NOMO-1 treated with DMSO at 0.1 percent for 48 hours (cell line): ENCODE measurements at regions not wholly inside any gene's neighbourhood (a gene's known extent, or its start where the extent isn't known, plus 50 kb on each side); places are given as distances from the start of the nearest gene placed in this dataset.
"Not testable (repeated sequence)": the region's sequence is repeated elsewhere in the genome, so short reads cannot be mapped to it uniquely, and the experiment has no call there.

Source experiments
- DNase-seq: peaks from one replicate; lab custom pipeline; 2025; ENCODE audit not compliant: unreplicated experiment; lab: John Stamatoyannopoulos, UW

DNA sequence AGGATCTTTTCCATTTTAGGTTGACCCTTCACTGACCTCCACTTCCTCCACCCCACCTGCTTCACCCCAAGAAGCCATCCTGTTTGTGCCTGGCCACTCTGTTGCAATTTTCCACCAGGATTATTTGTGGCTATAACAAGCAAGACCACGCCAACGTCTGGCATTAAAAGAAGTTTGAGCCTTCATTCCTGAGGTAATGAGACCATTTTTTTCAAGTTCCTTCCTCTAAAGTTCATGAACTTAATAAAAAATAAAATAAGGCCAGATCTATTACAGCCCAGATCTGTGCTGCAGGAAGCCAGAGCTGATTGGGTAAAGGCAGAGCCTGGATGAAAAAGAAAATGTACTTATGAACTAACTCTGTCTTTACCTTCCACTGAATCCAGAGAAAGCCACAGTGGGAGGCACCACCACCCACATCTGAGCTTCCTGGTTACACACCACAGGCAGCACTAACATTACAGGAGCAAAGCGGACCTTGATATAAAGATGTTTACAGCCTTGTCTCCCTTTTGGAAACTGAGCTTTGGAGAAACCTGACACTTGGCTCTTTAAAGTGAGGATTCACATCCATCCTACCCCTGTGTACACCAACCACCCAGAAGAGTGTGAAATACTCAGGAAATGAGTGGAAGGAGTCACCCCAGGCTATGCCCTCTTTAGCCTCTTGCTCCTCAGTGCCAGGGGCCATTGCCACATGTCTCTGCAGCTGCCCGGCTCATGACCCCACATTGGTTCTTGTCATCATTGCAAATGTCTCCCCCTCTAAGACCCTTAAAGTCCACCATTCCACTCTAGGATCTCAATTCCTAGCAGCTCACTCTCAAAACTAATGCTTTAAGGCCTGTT is 293.6 kb downstream of the PLPP3 start:
- no peak for DNase-seq

DNA sequence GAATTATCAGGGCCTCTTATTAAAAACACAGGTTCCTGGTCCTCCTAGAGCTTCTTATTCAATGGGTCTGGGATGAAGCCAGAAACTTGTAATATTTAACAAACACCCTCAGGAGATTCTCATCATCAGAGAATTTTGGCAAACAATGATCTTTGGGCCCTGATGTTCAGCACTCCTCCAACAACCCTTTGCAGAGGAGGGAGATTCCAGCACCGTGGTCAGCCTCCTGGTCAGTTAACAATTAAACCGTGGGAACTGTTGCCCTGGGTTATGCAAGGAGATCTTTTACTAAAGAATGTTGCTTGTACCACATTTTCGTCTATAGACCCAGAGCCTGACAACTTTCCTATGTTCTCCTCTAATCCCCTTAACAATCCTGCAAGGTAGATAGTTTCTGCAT is 294.4 kb downstream of the PLPP3 start:
- no peak for DNase-seq

DNA sequence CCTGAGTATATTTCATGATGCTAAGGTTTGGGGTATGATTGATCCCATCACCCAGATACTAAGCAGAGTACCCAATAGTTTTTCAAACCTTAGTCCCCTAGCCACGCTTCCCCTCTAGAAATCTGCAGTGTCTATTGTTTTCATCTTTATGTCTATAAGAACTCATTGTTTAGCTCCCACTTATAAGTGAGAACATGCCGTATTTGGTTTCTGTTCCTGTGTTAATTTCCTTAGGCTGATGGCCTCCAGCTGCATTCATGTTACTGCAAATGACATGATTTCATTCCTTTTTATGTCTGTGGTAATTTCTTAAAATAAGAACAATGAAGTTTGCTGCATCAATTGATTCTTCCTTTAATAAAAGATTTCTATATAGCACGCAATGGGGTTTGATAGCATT is 301.3 kb downstream of the PLPP3 start:
- no peak for DNase-seq

DNA sequence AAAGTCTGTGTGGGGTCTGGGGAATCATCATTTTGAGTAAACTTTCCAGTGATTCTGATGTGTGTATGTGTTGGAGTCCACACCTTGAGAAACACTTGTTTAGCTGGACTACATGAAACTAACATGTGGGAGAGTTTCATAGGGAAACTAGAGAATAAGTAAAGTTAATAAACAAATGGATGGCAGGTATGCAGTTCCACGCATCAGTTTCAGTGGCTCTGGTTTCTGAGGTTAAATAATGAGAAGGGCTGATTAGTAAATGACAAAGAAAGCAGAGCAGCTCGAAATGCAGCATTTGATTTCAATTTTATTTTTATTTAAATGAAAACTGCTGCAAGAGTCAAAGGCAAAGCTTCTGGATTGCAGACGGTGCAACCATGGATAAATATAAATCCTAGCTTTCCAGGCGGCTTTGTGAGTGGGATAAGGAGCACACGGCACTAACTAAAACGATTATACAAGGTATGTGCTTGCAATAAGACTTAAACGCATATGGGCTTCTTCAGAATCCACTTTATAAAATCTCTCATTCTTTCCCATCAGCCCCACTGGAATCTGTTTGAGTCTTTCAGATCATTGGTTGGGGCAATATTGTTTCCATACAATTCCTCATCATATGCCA is 310.7 kb downstream of the PLPP3 start:
- DNase-seq = no peak

DNA sequence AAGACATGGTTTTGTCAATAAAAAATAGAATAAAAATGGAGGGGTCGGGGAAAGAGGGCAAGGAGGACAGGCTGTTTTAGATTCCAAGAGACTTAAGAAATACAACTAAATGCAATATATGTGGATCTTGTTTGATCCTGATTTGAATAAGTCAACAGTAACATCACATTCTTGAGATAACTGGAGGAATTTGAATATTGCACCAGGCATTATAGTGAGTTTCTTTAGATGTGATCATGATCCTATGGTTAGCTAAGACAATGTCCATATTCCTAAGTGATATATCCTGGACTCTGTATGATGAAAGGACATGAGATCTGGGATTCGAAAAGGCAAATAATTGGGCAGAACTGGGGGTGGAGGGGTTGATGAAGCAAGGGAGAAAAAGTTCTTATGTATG is 311.8 kb downstream of the PLPP3 start:
- no peak for DNase-seq

DNA sequence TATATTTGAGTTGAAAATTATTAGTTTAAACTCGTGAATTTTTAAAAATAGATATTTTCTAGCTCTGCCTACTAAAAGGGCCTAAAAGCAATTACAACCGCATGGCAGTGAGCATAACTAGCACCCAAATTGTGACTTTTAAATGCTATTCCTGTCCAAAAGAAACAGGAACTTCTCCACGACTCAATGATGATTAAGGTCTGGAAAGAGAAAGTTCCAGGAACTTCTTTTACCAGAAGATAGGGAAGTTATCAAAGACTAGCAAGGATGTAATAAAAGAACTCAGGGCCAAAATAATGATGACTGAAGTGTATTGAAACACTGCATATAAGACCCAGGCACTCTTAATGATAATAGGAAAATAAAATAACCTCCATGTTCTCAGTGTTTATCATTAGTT is 313.0 kb downstream of the PLPP3 start:
- no peak for DNase-seq

DNA sequence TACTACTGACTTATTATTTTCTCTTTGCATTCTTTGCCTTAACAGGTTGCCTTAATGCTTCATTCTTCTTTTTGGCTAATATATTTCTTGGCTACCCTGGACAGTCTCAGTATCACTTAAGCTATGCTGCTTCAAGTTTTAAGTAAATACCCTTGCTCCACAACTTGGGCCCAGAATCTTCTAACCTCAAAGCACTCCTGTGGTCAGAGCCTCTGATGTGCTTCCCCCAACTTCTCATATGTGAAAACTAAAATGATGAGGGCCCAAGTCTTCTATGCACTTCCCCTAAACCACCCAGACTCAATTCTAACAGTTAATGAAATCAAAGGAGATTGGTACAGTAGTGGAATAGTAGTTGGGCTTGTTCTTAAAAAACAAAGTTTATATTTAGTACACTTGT is 314.1 kb downstream of the PLPP3 start:
- DNase-seq = peak; percentile 2

DNA sequence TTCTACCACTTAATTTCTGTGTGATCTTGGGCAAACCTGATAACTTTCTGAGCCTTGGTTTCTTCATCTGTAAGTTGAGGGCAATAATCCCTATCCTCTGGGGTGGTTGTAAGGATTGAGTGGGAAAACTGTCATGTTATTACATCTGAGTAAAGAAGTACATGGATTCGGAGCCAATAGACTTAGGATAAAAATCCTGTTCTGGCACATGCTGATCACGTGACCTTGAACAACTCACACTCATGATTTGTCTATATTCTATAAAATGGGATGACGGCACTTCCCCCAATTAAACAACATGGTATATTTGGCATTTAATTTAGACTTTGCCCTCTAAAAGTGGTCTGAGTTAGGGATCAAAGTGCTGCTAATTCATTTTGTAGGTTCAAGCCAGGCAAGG is 315.5 kb downstream of the PLPP3 start:
- no peak for DNase-seq

DNA sequence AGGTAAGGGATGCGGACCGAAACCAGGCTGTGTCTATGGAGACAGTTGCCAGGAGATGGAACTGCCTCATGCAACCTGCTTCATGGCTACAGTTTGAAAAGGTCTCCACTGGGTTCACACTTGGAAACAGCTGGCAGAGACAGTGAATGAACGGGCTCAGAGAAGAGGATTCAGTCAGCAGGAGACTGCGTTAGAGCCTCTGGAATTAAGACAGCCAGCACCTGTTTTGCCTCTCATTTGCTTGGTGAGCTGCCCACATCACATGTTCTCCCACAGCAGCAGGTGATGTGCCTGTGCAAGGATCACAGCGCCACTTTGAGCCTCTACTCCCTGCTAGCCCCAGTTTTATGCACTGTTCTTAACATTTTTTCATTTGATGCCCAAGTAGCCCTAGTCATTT is 321.0 kb downstream of the PLPP3 start:
- no peak for DNase-seq

DNA sequence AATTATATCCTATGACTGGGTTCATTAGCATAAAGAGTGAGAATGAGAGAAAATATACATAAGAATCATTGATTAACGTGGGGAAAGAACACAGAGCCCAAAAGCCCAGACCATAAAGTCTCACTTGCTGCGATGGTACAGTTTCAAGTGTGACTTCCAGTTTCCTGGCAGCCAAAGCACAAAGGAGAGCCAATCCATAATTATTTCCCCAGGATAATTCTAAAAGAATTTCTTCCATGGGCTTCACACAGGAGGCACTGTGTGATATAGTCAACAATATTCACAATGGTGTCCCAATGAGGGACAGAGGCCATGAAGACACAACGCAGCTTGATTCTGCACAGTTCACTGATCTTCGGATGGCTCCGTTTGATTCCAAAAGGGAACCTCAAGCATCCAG is 321.6 kb downstream of the PLPP3 start:
- DNase-seq = no peak

DNA sequence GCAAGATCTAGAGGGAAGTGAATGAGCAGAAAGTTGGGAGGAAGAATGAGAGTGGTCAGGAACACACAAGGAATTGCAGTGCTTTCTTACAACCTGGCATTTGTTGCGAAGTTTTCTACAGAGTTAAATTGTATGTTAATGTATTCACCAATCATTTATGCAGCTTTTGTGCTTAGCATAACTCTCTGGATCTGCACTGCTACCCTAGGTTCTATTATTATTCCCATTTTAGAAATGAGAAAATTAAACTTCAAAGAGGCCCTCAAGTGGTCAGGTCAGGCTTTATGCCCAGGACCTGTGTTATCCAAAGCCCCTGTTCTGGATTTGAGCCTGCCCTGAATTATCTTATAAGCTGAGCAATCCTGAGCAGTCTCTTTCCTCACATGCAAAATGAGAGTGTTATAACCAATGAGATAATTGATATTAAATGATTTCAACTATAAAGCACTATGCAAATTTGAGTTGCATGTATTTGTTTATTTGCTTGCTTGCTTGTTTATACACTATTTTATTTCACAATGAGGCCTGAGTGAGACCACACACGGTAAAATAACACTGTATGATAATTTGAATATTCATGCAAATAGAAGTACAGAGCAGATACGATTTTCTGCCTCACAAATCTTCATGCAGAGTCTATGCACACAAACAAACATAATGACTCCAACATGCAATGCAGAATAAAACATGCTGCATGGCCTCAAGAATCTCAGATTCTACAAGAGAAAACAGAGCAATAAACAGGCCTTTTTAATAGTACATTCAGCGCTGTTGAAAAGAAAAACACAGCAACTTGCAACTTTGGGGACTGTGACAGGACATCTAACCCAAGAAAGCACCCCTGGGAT is 323.0 kb downstream of the PLPP3 start:
- DNase-seq = no peak

DNA sequence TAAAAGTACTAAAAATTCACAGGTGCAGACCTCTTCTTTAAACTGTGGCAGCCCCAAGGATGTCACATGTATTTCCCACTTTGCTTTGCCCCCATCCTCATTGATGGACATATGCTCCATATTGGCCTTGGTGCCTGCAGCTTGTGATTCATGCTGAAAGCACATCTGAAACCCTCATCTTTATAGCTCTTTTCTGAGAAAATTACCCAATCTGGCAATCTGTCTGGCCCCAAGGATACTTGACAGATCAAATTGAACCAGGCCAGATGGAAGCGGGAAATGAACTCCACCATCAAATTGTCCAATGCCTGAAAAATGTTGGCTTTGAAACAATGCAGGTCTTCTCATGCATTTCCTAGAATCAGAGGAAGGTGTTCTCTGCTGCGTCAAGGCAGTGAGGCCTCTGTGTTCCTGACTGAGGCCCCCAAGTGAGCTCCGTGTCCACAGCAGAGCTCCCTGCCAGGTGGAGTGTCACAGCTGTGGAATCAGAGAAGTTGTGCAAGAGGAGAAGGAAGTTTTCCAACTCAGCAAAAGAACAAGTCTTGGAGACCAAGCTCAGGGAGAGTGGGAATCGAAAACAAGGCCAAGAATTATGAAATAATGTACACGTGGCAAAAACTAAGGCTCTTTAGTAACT is 323.7 kb downstream of the PLPP3 start:
- DNase-seq = no peak

DNA sequence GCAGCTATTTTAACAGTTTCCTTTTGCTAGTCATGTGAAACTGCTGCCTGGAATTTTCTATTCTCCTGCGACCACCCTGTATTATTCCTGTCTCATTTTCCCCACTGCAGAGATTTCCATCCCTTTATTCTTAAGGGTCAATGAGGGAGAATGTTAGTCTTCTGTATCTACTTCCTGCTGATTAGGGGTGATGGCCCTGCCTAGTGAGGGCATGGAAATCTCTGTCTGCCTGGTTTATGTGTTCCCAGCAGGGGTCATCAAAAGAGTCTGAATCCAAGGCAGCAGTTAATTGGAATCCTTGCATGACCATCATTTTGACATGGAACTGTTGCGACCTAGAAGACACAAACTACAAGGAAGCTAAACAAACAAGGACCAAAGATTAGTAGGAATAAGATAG is 325.2 kb downstream of the PLPP3 start:
- DNase-seq = no peak

DNA sequence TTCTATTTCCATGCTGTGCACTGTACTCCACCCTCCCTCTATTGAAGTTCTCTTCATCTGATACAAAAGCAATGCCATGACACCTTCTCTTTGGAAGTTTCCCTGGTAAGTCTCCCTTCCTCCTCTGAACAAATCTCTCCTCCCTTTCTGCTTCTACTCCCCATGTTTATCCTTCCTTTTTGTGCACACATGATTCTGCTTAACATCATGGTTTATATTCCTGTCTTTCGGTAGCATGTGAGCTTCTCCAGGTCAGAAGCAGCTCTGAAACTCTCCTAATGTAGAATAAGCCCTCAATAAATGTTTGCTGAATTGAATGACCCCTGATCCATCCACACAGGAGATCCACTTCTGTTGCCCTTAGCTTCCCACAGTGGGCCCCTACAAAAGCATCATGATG is 328.6 kb downstream of the PLPP3 start:
- DNase-seq = no peak

DNA sequence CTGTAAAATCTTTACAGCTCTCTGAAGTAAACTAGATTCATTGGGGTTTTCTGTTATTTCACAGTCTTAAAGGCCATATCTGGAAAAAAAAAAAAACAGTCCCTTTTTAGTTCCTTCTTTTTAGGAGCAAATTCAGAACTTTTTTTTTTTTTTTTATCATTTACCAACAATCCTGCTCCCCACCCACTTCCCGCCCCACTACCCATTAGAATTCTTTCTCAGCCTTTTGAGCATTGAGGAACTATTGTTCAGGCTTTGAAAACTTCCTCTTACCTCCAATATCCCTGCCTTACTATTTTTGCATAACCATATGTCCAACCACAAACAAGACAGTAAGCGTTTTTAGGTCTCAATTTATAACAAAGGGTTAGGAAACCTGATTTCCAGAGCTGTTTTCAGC is 330.1 kb downstream of the PLPP3 start:
- DNase-seq = peak; percentile 86

DNA sequence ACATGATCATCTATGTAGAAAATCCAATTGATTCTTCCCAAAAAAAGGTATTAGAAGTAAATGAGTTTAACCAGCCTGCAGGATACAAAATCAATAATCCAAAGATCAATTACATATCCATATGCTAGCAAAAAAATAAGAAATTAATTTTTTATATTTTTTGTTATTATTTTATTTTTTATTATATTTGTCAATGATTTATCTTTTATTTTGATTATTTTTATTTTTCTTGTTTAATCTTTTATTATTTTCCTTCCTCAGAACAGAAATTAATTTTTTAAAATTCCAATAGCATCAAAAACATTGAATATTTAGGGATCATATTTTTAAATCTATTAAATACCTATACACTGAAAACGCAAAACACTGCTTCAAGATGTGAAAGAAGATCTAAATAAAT is 331.2 kb downstream of the PLPP3 start:
- no peak for DNase-seq

DNA sequence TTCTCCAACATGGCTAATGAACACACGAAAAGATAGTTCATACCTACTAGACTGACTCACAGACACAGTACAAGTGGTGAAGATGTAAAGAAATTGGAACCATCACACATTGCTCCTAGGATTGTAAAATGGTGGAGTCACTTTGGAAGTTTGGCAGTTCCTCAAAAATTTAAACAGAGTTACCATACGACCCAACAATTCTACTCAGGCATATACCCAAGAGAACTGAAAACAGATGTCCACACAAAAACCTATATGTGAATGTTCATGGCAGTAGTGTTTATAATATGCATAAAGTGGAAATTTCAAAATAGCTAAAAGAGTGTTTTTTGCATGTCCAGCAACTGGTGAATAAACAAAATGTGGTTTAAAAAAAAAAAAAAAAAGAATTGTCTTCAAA is 332.6 kb downstream of the PLPP3 start:
- not testable (repeated sequence) for DNase-seq

DNA sequence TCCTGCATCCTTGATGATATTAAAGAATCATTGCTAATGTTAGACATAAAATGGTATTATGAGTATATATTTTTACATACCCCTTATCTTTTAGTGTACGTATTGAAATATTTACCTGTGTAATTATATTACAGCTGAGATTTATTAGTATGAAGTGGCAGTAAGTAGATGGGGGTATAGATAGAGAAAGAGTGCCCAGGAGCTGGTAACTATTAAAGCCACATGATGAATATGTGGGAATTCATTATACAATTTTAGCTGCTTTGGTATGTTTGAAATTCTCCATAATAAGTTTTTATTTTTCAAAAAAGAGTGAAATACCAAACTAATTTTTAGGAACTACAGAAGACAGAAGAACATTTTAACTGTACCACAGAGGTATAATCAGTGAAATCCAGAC is 339.0 kb downstream of the PLPP3 start:
- no peak for DNase-seq

DNA sequence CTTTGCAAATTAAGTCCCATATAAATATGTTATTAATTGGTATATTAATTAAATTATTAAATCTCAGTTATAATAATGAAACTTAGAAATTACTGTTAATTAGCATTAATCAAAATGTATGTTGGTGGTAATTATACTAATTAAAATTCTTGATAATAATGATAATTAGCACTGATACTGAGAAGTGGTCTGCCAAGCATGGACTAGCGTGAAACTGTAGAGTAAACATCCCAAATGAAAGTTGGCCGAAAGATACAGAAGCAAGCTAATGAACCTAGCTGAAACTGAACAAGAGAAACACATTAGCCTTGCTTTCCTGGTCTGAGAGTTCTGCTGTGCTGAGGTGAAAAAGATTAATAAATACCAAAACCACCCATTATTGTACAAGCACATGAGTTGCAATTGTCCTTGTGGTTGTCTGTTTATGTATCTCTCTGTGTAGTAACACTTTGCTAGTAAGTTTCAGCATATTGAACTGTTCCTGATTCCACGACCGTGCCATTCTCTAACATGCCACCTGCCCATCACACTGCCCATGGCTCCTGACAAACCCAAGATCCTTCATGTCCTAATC is 341.8 kb downstream of the PLPP3 start:
- DNase-seq = no peak

DNA sequence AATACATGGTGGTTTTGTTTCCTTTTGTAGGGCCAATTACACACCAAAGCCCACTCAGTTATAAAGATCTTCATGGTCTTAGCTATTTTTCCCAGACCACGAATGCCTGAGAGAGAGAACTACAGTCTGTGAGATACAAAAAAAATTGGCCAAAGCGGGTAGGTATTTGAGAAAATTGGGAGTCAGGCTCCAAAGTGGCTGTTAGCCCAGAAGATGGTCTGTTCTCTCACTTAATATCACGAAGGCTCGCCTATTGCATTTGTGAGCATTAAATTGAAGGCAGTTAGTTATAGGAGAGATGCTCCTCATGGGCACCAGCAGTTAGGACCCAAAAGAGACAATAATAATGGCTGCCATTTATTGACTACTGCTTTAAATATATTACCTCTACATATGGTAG is 342.7 kb downstream of the PLPP3 start:
- DNase-seq = no peak

DNA sequence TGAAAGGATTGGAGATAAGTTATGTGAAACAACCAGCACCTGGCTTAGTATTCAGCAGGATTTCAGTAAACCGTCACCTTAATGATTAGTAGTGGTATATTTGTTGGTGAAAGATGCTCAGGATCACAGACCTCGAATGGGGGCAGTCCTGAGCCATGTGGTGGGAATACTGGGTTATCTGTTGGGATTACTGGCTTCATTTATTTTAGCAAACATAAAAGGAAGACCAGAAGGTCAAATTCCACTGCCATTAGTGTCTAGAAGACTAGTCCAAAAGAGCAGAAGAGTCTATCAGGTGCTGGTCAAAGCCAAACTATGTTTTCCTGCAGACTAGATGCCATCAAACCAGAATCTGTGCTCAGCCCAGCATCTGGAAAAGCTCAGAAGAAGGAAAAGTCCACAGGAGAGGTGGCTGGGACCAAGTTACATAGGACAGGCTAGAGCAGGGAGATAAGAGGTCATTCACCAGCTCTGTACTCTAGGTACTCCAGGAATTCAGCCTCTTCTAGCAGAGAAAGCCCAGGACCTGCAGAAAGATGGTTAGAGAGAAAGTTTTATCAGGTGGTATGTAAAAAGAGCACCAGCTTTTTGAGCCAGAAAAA is 343.4 kb downstream of the PLPP3 start:
- no peak for DNase-seq
